ENCODE measurements at regions not wholly inside any gene's neighbourhood (a gene's known extent, or its start where the extent isn't known, plus 50 kb on each side); places are given as distances from the start of the nearest gene placed in this dataset.

GRCh38 chr6:21529431-21529830 lies 64.1 kb upstream of the SOX4 start:
- TF ChIP-seq GATA3 (IDR thresholded peaks at IDR 0.05; ENCODE audit: low read depth, low read length): no peak

DNA sequence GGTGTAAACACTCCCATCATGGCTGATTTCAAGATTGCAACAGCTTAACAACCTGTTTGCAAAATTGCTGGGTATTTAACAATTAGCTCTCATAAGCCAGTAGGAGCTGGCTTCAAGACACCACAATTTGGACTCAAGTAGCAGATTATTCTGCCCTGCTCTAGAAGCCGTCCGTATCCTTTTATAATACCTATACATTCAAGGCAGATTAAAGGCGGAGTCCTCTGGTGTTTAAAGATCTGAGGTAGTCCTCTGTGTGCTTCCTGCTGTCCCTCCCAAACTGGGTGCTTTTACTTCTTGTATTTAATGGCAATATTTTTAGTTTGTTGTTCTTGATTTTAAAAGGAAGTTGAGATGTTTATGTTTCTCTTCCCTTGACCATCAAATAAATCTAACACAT lies 62.2 kb upstream of the SOX4 start:
- TF ChIP-seq GATA3 (IDR thresholded peaks at IDR 0.05; ENCODE audit: low read depth, low read length): no peak
- no peak for TF ChIP-seq GATA2 (IDR thresholded peaks at IDR 0.05; ENCODE audit: low read depth, low read length)

DNA sequence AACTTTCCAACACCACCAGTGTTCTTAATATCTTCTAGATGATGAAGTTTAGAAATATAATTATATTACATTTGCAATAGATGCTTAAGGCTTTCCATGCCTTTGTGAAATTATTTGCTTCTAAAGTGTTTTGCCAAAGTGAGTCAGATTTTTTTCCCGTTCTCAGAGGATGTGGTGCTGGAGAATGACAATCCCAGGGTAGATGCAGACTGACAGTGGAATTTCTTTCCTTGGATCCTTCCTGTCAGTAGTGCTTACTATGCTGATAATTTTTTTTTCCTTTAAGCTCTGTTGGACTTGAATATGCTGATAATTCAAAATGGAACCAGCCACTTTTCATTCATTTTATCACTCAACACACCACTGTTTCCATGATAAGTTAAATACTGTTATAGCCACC lies 59.9 kb upstream of the SOX4 start:
- no peak for TF ChIP-seq GATA2 (IDR thresholded peaks at IDR 0.05; ENCODE audit: low read depth, low read length)
- no peak for TF ChIP-seq GATA3 (IDR thresholded peaks at IDR 0.05; ENCODE audit: low read depth, low read length)

- no peak for TF ChIP-seq GATA3 (IDR thresholded peaks at IDR 0.05; ENCODE audit: low read depth, low read length)
- TF ChIP-seq GATA2 (IDR thresholded peaks at IDR 0.05; ENCODE audit: low read depth, low read length): no peak
Measured at GRCh38 chr6:21536280-21536766, 57.2 kb upstream of the SOX4 start.

DNA sequence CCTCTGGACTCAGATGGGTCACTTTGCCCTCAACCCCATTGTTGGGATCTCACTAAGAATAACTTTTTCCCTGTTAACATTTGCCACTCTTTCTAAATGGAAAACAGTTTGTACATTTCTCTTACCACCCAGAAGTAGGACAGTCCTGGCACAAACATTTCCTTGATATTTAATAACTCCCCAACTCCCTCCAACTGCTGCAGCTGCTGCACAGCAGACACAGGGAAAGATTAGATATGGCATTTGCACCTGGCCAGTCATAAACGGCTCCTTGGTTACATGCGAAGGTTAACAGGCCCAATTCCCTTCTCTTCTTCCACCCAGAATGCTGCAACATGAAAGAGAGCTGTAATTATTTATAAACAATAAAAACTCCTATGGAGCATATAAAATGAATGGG lies 55.9 kb upstream of the SOX4 start:
- TF ChIP-seq GATA2 (IDR thresholded peaks at IDR 0.05; ENCODE audit: low read depth, low read length) (no peak), GATA3 (IDR thresholded peaks at IDR 0.05; ENCODE audit: low read depth, low read length) (no peak)

DNA sequence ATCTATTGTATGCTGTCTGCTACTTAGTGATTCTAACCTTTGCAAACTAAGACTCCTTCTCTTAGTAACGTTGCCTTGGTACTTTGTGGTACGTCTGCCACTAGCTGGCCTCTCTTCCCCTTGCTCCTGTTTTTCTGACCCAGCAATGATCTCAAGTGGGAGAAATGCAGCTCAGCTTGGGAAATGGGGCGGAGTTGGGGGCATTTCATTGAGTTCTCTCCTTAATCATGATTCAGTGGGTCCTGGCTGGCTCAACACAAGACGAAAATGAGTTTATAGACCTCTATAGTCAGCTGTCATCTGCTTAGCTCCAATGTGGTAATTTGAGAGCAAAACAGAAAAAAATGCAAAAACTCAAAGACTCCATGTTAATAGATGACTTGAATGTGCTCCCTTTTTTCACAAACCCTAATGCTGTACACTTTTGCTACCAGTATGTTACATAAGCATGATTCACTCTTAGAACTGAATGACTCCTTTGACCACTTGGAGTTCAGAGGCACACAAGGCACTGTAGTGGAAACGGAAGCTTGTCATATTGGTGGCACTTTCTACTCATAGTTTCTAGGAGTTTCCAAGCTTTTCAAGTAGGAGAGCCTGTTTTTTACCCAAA lies 55.3 kb upstream of the SOX4 start:
- TF ChIP-seq GATA2 (IDR thresholded peaks at IDR 0.05; ENCODE audit: low read depth, low read length) (no peak), GATA3 (IDR thresholded peaks at IDR 0.05; ENCODE audit: low read depth, low read length) (no peak)

DNA sequence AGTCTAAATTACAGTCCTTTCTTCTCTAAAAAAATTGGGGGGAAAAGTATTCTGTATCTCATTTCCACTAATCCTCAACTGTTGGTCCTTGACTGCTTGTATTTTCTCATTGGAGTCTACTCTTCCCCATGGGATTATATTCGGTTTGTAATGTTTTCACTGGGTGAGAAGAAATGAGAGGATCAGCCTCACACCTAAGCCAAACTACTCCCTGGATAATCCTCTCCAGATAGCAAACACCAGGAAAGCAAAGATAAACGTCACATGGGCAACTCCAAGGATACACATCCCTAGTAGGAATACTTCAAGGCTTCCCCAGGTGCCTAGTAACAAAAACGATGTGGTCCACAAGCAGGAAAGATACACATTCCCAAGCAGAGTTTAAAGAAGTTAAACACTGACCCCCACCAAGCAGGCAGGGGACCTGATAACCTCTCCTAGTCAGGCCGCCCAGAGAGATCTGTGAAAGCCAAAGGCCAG lies 53.9 kb upstream of the SOX4 start:
- no peak for TF ChIP-seq GATA2 (IDR thresholded peaks at IDR 0.05; ENCODE audit: low read depth, low read length)
- TF ChIP-seq GATA3 (IDR thresholded peaks at IDR 0.05; ENCODE audit: low read depth, low read length): no peak

All from SH-SY5Y (cell line).